HL-60 (cell line): ENCODE measurements at regions not wholly inside any gene's neighbourhood (a gene's known extent, or its start where the extent isn't known, plus 50 kb on each side); places are given as distances from the start of the nearest gene placed in this dataset.

Experiments used
- GABPA ChIP-seq: IDR thresholded peaks from 2 replicates; pipeline ENCODE4 v1.6.1; 2012; ENCODE audit warnings: low read depth
- POLR2AphosphoS5 ChIP-seq: IDR thresholded peaks from 2 replicates; pipeline ENCODE4 v1.6.1; 2012; ENCODE audit warnings: low read depth
- REST ChIP-seq: IDR thresholded peaks from 2 replicates; pipeline ENCODE4 v1.6.1; 2012; ENCODE audit warnings: low read depth; ENCODE audit not compliant: insufficient replicate concordance
- SPI1 ChIP-seq: IDR thresholded peaks from 2 replicates; pipeline ENCODE4 v1.6.1; 2012; ENCODE audit warnings: low read depth, mild to moderate bottlenecking, borderline replicate concordance
- TF ChIP-seq, protein P1 (sequence below): IDR thresholded peaks from one replicate; pipeline ENCODE4 v1.5.1; 2011; ENCODE audit warnings: low read length, control low read depth, inconsistent platforms; ENCODE audit not compliant: insufficient read depth

DNA sequence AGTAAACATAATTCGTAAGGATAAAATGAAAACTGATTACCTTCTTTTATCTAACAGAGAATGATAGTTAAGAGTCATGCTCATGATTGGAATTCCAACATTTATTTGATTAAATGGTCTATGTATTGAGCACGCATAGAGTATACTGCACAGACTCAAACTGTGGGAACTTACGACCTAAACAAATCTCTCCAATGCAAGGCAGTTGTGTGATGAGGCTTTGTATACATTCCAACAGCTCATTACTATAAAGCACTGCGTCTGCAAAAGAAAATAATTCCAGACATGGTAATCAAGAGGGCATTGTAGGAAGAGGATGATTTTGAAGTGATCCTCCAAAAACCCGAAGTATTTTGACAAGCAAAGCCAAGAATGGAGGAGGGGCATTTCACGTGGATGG, 169.5 kb downstream of the NUFIP1 start:
- TF ChIP-seq, protein P1, sequence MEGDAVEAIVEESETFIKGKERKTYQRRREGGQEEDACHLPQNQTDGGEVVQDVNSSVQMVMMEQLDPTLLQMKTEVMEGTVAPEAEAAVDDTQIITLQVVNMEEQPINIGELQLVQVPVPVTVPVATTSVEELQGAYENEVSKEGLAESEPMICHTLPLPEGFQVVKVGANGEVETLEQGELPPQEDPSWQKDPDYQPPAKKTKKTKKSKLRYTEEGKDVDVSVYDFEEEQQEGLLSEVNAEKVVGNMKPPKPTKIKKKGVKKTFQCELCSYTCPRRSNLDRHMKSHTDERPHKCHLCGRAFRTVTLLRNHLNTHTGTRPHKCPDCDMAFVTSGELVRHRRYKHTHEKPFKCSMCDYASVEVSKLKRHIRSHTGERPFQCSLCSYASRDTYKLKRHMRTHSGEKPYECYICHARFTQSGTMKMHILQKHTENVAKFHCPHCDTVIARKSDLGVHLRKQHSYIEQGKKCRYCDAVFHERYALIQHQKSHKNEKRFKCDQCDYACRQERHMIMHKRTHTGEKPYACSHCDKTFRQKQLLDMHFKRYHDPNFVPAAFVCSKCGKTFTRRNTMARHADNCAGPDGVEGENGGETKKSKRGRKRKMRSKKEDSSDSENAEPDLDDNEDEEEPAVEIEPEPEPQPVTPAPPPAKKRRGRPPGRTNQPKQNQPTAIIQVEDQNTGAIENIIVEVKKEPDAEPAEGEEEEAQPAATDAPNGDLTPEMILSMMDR: no peak
- TF ChIP-seq POLR2AphosphoS5 (no peak), REST (no peak), SPI1 (no peak), GABPA (no peak)
